GM19395 (cell line): ENCODE measurements at regions not wholly inside any gene's neighbourhood (a gene's known extent, or its start where the extent isn't known, plus 50 kb on each side); places are given as distances from the start of the nearest gene placed in this dataset.
A peak's percentile ranks its signal among the peaks of the same experiment; 100 is the strongest.
"Not testable (repeated sequence)": the region's sequence is repeated elsewhere in the genome, so short reads cannot be mapped to it uniquely, and the experiment has no call there.

Experiments used
- ATAC-seq: cut with Tn5 transposase; IDR thresholded peaks from one replicate; pipeline ENCODE4 v1.9.1; 2021; ENCODE audit warnings: mild to moderate bottlenecking, moderate library complexity; ENCODE audit not compliant: unreplicated experiment

GRCh38 chr11:16605894-16606783, 132.3 kb upstream of the C11orf58 start:
- ATAC-seq = peak; percentile 94

DNA sequence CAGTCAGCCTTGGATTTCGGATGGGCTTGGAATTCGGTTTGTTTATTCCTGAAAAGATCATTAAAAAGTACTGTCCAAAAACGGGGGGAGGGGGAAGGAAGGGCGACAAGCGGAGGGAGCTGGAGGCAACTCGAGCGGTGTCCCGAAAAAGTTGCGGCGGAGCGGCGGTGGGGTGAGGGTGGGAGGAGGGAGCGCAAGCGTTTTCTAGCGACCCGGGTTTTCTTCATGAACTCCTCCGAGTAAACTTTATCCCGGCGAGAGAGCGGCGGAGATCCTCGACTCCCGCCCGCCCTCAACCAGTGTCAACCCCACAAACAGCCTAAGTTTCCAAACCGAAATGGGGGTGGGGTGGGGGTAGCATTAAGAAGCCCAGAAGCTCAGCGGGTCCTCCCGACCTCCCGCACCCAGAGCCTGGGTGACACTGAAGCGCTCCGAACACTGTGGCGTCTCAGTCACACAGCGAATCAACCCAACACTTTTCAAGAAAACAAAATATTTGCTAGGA, 133.0 kb upstream of the C11orf58 start:
- ATAC-seq = peak; percentile 1

DNA sequence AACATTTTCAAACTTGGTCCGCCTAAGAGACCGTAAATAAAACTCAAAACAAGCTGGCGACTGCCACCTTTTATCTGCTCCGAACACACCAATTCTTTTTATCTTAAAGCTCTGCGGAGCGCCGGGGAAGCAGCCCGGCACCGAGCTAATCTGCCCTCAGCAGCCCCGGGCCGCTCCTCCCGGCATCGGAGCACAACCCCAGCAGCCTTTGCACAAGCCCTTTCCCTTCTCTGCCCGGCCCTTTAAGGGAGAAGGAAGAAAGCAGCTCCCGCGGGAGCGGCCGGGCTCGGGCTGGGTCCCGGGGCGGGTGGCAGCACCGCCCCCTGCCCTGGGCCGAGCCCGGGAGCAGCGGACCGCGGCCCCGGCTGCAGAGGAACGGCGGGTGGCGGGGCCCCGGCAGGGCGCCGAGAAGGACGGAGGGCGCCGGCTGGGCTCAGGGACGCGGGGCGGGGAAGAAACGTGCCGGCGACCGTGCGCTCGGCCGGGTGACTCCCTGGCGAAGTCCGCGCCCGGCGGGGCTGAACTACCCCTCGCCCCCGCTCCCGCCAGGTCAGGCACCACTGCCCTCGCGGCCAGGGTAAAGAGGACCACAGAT, 133.6 kb upstream of the C11orf58 start:
- ATAC-seq = no peak

GRCh38 chr11:16603890-16604793, 134.3 kb upstream of the C11orf58 start:
- no peak for ATAC-seq

DNA sequence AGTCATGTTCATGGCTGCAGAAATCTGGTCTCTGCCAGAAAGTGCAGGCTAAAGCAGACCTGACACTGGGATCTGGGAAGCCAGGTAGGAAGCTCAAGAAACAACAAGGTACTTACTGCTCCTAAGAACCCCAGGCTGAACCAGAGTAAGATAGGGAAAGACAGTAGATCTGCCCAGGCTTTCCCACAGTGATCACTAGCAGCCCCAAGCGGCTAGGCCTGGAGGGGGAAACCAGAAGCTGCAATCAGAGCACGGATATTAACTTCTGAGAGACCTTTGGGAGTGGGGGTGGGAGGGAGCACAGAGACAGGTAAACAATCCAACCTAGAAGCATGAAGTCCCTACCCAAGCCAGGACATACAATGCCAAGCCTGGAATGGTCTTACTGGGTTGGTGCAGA, 135.2 kb upstream of the C11orf58 start:
- ATAC-seq = no peak

DNA sequence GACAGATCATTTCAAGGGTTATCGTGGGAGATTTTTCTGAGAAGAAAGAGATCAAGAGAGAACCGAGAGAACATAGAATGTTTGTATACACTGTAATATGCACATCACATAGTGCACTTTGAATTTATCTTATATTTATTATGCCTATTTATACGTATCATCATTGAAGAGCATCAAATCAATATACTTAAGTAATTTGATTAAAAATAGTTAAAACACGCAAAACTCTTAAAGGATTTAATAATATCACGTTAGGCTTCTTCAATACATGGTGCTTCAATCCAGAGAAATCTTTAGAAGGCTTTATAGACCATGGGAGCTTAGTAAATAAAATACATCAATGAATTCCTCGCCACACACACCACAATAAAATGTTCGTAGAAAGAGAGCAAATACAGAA, 139.5 kb upstream of the C11orf58 start:
- no peak for ATAC-seq

GRCh38 chr11:16598032-16598431, 140.4 kb upstream of the C11orf58 start:
- no peak for ATAC-seq

- no peak for ATAC-seq
These were observed 142.2 kb upstream of the C11orf58 start for GRCh38 chr11:16596231-16596630.

DNA sequence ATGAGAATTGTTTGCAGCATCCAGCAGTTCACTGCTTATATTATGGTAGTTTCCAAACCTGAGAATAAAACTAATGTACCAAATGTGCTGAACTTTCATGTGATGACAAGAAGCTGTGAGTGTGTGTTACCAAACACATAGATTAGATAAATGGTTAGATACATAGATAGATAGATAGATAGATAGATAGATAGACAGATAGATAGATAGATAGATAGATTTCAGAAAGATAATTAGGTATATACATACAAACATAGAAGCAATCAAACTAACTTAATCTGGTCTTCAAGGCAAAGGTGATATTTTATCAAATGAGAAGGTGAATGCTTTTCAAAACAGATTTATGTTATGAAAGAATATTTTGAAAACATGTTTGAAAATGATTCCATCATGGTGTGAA, 147.3 kb upstream of the C11orf58 start:
- ATAC-seq = no peak

DNA sequence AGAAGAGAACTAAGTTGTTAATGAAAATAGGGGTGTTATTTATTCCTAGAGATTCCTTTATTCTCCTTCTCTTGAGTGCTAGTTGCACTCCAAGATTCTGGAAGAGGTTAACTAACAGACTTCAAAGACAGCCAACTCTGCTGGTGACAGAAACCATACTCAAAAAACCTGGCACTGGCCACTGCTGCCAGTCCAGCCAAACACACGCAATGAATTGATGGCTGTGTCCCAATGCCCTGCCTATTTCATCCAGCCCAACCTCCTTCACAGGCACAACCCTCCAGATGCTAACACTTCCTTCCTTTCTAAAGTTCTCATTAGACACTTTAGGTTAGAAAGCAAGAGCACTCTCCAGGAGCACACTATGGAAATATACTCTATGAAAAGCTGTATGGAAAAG, 150.8 kb upstream of the C11orf58 start:
- ATAC-seq = no peak

GRCh38 chr11:16584569-16584968, 153.9 kb upstream of the C11orf58 start:
- ATAC-seq = no peak

DNA sequence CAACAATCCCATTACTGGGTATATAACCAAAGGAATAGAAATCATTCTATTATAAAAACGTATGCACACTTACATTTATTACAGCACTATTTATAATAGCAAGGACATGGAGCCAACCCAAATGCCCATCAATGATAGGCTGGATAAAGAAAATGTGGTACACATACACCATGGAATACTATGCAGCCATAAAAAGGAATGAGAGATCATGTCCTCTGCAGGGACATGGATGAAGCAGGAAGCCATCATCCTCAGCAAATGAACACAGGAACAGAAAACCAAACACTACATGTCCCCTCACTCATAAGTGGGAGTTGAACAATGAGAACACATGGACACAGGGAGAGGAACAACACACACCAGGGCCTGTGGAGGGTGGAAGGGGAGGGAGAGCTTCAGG, 157.4 kb upstream of the C11orf58 start:
- ATAC-seq = not testable (repeated sequence)

DNA sequence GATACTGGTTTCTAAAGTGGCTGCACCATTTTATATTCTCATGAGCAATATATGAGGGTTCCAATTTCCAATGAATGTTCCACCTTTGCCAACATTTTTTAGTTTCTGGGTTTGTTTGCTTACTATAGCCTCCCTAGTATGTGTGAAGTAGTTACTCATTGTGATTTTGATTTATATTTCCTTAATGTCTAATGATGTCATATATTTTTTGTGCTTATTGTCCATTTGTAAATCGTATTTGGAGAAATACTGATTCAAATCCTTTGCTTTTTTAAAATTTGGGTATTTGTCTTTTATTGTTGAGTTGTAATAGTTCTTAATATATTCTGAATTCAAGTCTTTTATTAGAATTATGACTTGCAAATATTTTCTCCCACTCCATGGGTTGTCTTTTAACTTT, 161.0 kb upstream of the C11orf58 start:
- ATAC-seq = no peak

GRCh38 chr11:16574889-16575288, 163.6 kb upstream of the C11orf58 start:
- not testable (repeated sequence) for ATAC-seq

DNA sequence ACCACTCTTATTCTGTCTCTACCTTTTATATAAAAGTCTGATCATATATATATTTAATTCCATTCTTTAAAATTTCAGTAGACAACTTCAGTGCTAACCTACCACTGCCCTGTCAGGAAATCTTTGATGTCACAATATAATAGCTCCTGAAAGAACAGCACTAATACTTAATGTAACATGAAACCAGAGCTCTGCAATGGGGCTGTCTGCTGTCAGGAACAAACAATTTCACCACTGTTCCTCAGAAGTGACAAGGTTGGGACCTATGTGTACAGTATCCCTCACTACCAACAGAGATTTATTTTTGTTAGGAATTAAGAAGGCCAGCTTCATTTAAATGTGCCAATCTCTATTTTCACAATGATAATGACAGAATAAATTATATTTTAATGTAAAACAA, 165.5 kb upstream of the C11orf58 start:
- no peak for ATAC-seq

DNA sequence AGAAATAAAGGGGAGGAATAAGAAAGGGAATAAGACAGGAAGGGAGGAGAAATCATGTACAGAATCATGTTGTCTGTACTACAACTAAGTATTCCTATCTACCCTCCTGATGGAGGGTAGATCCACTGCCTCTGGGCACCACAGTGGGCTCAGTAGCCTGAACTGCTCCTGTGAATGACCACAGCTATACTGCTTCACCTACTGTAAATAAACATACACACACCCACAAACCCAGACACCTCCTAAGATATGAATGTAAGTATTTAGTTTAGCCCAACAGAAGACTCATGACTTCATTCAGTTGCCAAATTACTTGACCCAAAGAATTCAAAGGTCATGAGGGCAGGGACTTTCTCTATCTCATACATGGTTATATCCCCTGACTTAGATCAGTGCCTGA, 177.3 kb upstream of the C11orf58 start:
- ATAC-seq = no peak

DNA sequence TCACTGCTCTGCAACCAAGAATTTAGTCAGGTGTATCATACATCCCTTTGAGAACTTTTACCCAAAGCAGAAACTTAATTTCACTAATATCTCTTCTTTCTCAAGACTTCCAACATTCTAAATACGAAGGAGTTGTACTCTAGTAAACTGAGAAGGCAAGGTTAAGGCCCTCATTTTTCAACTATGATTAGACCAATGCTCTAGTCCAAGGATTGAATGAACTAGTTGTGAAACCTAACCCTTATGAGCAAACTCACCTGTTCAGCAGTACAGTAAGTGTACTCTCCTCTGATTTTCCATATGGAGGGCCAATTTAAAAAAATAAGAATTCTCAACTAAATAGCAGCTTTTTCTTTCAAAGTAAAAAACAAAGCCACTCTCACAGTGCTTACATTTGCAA, 180.0 kb upstream of the C11orf58 start:
- no peak for ATAC-seq

DNA sequence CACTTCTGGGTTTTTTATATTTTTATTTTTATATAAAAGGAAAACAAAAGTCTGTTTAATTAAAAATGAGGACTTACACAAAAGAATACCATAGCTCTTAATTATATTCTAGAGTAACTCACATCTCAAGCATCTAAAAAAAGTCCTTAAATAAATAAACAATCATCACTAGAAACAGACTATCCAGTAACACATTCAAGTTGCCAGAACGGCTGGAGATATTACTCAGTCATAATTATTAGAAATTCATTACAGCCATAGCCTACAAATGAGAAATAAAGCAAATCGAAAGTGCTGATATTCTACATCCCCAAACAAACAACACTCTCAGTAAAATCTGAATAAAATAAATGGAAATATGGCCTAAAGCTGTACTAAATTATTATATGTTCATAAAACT, 182.5 kb upstream of the C11orf58 start:
- ATAC-seq = no peak

- no peak for ATAC-seq
These were observed 184.1 kb upstream of the C11orf58 start for GRCh38 chr11:16554361-16554760.

DNA sequence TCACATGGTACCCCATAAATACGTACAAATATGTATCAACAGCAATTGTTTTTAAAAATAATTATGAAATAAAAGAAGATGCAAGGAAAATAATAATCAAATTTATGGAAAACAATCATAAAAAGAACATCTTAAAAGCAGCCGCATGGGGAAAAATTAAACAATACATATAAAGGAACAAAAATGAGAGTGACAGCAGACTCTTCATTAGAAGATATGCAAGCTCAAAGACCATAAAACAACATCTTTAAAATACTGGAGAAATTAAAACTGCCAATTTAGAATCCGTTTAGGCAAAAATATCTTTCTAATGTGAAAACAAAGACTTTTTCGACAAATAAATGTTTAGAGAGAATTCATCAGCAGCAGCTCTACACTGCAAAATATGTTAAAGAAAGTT, 190.6 kb upstream of the C11orf58 start:
- ATAC-seq = no peak

GRCh38 chr11:16543642-16544041, 187.3 kb upstream of the SOX6 start:
- ATAC-seq = no peak
